Amniotic epithelial cell (primary cell): ENCODE measurements at regions not wholly inside any gene's neighbourhood (a gene's known extent, or its start where the extent isn't known, plus 50 kb on each side); places are given as distances from the start of the nearest gene placed in this dataset.
"Not testable (repeated sequence)": the region's sequence is repeated elsewhere in the genome, so short reads cannot be mapped to it uniquely, and the experiment has no call there.

ENCODE experiments used
- DNase-seq: peaks from one replicate; pipeline ENCODE4 v3.0.0-alpha.2; 2010; ENCODE audit warnings: low read depth

DNA sequence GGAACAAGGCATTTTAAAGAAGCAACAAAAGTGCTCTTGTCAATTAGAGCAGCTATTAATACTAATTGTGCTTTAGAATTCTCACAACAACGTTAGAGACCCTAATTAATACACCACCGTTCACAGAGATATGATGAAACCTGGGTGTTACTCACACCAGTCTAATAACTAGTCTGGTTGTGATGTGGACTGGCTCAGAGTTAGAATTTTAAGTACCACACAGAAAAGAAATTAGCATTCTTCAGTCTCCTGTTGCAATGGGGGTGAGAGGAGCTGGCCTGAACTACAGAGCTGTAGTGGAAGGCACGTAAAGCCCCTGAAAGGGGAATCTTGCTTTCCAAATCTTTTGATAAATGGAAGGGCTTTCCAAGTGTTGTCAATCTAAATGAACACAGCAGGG, 240.8 kb upstream of the TOX3 start:
- no peak for DNase-seq

DNA sequence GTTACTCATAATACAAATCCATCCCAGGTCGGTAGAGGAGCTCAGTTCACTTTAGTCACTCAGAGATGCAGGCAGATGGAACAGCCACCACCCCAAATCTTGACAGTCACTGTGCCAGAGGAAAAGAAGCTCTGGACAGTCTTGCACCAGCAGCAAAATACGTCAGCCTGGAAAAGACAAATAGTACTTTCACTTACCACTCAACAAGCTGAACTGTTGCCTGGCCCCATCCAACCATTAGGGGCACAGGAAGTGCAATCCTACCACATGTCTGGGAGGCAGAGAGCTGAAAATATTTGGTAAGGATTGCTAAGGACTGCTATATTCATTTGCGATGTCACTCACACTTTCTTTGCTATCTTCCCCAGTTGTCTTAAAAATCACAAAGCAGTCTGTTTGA, 239.1 kb upstream of the TOX3 start:
- no peak for DNase-seq

DNA sequence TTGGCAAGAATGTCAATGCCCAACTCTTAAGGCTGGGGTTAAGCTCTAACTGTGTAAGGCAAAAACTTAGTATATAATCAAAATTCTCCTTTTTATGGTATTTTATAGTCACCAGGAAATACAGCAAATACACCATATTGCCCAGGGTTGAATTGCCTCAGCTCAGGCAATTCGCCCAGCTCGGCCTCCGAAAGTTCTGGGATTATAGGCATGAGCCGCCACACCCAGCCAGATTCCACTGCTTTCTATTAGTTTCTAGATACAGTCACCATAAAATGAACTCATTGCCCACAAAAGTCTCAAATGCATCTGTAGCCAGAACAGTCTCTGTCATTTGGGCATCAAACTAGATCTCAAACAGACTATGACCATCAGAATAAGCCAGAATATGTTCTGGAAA, 238.7 kb upstream of the TOX3 start:
- no peak for DNase-seq

DNA sequence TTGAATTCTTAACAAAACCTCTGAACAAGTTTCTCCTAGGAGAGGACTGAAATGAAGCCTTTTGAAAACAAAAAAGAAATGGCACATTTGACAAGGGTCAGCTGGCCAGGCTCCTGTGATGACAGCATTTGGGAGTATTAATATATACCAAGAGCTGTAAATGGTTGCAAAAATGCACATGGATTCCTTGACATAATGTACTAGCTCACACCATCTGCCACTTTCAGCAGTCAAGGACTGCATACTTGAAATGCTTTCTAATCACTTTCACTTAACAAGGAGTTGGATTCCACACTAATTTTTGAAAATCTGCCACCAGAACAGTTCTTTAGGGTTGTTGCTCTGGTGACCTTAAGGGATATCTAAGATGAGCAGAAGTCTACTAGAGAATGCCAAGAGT, 236.7 kb upstream of the TOX3 start:
- DNase-seq, result no peak

DNA sequence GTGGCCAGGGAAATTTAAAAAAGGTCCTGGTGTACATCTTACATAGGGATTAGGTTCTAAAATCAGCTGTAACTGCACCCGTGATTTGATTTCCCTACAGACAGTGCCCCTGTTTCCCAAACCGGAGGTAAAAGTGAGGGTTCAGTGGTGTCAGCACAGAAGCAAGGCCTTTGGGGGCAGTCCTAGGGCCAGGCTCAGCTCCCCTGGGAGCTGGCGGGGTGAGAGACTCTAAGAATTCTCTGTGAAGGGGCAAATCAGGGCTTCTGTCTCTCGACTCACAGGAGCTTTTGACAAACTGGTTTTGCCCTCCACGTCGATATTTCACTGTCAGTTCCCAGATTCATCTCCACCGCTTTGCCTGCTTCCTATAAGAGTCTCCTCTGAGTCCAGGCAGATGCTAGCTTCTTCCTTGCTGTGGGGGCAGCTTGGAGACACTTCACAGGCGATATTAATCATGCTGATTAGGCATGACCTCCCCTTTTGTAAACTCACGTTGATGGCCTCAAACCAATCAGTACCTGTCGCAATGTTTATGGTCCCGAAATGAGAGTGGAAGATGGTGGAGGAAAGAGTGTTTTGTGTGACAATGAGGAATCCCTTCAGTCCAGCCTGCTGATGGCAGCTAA, 234.2 kb upstream of the TOX3 start:
- no peak for DNase-seq

DNA sequence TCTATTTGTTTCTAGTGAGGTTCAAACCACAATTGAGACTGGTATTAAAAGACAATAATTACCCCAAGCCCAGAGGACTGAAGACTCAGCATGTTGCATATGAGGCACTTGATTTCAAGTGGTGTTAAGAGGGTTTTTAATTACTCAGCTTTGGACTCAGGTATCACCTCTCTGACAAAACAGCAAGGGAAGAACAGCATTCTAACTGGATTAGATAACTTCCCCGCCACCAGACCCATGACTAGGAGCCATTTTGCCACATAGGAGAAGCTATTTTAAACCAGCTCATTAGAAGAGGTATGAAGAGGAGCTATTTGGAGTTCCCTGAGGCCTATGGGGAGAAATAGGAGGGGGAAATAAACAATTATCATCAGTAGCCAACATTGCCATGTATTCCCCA, 226.1 kb upstream of the TOX3 start:
- DNase-seq, result no peak

DNA sequence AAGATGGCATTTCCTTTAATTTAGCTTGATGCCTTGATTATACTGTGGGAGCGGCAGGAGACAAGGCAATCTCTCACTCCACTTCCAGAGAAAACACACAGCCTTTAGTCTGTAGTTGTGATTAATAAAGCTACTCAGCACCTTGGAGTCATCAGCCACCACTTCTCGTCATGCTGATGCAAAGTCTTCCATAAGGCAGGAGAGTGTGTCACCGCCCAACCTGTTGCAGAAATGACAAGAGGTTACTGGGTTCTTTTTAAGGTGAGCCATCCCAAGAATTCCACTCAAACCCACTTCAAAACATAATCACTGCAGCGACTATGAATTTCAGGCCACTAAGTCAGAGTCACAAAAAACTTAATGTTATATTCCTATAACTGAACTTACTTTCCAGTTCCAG, 223.9 kb upstream of the TOX3 start:
- no peak for DNase-seq

DNA sequence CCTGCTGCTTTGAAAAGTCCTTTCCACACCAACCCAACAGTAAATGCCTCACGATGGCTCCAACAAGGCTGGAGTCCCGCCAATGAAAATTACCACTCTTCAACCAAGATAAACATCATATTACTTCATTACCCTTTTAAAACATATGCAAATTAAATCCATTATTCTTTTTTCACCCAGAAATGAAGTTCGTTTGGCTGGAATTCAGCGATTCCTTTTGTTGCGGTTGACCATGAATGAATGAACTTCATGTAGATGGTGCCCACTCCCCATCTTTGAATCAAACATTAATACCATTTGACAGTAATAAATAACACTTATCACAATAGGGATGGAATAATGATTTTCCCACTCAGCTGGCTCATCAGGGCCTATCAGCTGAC, 211.5 kb upstream of the TOX3 start:
- no peak for DNase-seq

DNA sequence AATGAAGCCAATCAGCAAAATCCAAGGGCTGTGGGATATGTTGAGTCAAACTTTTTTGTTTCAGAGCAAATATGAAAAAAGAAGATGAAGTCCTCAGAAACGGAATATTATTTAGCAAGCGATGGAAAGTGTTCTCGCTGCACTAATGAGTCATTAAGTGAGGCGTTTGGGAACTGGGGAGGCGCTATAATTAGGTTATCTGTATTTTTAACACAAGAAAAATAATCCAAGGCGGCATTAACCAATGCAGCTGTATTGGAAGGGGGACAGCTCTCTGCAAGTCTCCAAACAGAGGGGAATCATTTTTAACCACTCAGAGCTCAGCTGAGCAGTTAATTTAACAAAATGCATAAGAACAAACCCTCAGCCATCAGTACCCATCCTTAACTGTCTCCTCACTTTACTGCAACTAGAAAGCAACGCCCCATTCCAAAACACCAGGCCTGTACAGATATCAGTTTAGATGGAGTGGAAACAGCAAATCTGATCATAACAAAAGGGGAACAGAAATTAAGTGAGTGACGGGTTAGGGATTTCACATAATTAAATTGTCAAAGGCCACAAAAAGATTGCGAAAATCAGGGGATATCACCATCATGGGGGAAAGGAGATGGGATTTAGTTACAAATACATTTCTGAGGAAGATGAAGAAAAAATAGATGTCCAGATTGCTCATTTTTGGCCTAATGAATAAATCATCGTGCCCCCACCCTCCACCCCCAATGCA, 211.0 kb upstream of the TOX3 start:
- DNase-seq, result no peak

DNA sequence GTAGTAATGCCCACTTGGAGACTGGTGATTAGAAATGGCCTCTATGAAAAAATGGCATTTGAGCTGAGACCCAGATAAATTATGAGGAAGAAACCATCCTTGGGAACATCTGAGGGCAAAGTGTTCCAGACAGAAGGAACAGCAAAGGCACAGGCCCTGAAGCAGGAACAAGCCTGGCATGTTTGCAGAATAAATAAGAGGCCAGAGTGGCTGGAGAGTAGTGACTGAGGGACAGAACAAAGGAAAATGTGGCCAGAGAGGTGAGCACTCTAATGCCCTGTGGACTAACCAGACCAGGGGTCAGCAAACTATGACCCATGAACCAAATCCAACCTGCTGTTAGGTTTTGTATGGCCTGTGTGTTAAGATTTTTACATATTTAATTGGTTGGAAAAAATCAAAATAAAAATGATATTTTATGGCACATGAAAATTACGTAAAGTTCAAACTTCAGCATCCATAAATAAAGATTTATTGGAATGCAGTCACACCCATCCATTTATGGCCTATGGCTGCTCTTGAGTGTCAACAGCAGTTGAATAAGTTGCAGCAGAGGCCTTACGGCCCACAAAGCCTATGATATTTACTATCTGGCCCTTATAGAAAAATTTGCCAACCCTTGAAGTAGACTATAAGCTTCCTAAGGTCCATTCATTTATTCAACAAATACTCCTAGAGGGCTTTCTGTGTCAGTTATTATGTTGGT, 210.0 kb upstream of the TOX3 start:
- DNase-seq, result no peak

DNA sequence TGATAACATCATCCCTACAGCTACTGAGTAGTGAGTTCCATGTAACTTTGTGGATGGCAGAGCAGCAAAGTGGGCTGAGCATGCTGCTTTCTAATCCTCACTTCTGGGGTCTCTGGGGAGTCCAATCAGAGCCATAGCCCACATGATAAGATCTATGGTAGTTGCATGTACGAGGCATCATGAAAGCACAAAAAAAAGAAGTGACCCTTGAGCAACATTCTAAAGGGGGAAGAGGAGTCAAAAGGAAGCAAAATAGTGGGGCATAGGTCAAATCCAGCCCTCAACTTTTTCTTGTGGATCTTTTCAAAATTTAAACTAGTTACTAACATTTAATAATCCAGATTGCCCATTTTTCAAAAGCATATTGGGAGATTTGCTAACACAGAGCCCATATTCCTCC, 208.5 kb upstream of the TOX3 start:
- DNase-seq, result no peak

DNA sequence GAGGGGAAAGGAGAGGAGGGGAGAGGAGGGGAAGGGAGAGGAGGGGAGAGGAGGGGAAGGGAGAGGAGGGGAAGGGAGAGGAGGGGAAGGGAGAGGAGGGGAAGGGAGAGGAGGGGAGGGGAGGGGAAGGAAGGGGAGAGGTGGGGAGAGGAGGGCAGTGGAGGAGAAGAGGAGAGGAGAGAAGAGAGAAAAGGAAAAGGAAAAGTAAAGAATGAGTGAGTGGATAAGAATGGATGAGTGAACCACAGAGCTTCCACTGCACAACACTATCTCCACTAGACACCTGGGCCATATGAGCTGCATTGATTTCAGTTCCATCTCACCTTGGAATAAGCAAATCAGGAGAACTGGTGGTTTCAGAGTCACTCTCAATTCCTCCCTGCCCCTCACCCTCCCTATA, 204.1 kb upstream of the TOX3 start:
- no peak for DNase-seq

DNA sequence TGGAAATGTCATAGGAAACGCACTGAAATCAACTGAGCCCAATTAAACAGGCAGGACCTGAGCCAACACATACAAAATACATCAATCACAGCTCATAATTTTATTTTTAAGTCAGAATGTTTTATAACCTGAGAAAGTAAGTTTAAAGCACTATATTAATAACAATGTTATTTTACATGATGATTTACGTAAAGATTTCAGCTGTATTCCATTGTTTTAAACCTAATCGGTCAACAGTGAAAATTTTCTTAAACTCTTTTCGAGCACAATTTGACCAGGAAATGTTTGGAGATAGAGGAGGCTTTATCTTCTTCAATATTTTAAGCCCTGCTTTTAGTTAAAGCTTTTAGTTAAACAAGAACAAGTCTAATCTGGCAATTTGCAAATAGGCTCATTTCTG, 201.8 kb upstream of the TOX3 start:
- no peak for DNase-seq

DNA sequence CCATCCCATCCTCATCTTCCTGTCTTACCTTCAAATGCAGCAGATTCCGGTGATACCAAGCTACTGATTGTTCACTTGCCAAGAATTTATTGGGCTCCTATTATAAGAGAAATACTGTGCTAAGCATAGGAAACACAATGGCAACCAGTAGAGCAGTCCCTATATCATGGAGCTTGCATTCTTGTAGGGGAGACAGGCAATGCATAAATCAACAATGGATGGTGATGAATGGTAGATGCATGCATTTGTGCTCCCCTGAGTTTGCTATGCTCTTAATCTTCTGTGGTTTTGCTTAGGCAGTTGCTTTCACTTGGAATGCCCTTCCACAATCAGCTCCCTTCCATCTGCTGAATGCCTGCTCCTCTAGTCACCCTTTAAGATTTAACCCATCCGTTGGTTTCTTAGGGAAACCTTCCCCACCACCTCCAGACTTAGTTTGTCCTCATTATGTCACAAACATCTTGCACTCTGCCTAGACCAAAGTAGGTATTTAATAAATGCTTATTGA, 200.2 kb upstream of the TOX3 start:
- DNase-seq, result no peak

DNA sequence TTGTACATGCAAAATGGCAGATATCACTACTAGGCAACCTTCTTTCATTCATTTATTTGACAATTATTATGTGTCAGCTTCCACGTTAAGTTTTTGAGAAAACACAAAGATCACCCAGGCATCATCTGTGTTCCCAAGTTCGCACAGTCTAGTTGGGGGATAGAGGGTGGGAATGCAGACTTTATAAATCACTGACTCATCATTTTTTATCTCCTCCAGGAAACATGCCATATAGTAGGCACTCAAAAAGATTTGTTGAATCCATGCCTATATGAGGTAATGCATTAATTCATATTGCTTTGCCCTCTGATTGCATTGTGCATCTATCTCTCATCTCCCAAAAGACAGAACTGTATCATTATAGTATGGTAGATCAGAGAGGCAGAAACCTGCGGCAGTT, 196.8 kb upstream of the TOX3 start:
- DNase-seq, result no peak

DNA sequence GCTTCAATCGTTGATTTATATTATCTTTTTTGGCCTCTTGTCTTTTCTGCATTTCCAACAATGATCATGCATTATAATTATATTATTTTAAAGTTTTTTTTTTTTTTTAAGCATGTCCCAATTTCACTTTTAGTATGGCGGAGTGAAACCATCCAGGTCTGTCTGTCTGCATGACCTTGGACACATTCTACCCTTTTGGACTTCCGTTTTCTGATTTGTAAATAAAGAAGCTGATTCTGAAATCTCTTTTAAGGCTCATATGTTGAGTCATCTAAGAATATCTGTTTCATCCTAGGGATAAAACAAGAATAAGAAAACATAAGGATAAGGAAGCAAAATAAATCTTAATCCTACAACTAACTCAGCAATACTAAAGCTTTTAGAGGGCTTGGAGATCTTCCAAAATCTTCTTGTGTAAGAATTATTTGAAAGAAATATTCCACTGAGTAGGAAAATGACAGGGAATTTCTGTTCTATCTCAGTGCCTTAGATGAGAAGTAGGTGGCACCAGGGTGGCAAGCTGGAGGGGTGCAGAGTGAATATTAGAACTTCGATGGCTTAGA, 195.7 kb upstream of the TOX3 start:
- DNase-seq, result no peak

DNA sequence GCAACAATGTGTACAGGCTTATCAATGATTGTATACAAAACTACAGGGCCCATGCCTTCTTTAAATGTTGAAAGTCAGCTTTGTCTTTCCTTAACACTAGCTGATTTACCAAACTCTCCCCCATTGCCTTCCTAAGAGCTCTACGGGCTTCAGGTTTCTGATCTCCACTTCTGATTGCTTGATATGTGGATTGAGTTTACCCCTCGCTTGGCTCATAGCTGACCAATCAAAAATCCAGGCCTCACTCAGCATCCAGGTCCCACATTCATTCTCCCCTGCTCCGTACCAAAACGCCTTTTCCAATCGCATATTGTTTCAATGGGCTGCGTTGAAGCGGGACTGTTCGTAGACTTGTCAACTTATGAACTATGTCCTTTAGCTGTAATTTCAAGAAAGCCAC, 195.1 kb upstream of the TOX3 start:
- DNase-seq, result no peak

DNA sequence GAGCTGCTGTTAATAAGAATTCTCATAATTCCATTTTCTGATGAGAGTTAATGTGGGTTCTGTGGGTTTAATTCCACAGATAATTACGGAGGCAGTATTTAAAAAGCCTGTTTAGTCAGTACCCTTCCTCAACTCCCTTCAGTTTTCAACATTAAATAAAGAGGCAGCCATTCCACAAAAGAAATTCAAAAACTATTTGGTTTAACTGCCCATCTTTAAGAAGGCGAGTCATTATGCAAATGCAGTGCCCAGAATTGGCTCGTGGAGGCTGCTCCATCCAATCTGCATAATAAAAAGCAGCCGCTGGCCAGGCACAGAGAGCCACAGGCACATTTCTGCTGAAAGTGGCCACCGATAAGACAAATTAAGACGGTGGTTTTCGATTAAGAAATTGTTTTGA, 194.4 kb upstream of the TOX3 start:
- DNase-seq, result no peak

DNA sequence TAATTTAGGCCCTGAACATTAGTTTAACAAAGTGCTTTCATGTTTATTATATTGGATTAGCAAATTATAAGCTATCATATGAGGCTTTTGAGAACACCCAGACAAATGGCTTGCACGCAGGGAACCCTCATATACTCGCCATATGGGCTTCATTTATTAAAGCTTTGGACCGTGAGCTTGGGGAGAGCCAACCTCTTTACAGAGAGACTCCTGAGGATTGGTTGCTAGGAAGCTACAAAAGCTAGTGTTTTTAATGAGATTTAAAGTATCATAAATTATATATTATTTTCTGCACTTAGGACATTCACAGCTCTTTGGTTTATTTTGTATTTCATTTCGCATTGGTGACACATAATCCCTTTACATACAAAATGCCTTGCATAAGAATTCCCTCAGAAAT, 193.8 kb upstream of the TOX3 start:
- no peak for DNase-seq

DNA sequence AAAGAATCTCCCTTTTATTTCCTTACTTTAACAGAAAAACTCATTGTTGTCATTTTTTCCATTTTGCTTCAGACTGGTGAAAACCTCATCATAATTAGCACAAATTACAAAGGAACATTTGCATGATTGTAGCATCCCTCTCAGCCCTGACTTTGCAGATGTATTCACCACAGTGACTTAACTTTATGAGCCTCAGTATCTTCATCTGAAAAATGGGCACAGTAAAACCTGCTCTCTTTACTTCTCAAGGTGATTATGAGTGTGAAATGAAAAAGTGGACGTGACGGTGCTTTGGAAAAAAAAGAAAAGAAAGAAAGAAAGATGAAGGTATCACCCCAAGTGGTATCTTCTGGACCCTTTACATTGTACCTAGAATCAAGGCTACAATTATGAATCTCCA, 193.4 kb upstream of the TOX3 start:
- no peak for DNase-seq

DNA sequence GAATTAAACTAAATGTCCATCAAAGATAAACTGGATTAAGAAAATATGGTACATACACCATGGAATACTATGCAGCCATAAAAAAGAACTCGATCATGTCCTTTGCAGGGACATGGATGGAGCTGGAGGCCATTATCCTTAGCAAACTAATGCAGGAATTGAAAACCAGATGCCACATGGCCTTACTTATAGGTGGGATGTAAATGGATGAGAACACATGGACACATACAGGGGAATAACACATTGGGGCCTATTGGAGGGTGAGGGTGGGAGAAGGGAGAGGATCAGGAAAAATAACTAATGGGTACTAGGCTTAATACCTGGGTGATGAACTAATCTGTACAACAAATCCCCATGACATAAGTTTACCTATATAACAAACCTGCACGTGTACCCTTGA, 192.0 kb upstream of the TOX3 start:
- DNase-seq, result not testable (repeated sequence)

DNA sequence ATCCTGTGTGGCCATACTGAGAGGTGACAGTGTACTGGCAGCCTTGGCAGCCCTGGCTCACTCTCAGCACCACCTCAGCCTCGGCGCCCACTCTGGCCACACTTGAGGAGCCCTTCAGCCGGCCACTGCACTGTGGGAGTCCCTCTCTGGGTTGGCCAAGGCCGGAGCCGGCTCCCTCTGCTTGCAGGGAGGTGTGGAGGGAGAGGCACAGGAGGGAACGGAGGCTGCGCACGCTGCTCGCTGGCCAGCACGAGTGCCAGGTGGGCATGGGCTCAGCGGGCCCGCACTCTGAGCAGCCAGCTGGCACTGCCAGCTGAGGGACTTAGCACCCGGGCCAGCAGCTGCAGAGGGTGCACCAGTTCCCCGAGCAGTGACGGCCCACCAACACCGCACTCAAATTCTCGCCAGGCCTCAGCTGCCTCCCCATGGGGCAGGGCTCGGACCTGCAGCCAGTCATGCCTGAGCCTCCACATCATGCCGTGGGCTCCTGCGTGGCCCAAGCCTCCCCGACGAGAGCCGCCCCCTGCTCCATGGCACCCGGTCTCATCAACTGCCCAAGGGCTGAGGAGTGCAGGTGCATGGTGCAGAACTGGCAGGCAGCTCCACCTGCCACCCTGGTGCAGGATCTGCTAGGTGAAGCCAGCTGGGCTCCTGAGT, 184.4 kb upstream of the TOX3 start:
- no peak for DNase-seq

DNA sequence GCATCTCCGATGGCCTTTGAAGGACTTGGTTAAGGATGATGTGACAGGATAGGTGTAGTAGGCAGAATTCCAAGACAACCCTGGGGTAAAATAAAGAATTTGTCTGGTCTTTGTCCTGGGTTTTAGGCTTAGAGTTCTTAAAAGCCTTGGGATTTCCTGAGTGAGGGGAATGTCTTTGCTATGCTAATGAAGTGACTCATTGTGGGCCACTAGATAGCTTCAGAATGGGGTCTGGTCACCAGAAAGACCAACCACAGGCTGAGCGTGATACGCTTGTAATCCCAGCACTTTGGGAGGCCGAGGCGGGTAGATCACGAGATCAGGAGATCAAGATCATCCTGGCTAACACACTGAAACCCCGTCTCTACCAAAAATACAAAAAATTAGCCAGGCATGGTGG, 182.8 kb upstream of the TOX3 start:
- no peak for DNase-seq
